ENCODE measurements at regions not wholly inside any gene's neighbourhood (a gene's known extent, or its start where the extent isn't known, plus 50 kb on each side); places are given as distances from the start of the nearest gene placed in this dataset.
"Not testable (repeated sequence)": the region's sequence is repeated elsewhere in the genome, so short reads cannot be mapped to it uniquely, and the experiment has no call there.

- TF ChIP-seq, protein P1, sequence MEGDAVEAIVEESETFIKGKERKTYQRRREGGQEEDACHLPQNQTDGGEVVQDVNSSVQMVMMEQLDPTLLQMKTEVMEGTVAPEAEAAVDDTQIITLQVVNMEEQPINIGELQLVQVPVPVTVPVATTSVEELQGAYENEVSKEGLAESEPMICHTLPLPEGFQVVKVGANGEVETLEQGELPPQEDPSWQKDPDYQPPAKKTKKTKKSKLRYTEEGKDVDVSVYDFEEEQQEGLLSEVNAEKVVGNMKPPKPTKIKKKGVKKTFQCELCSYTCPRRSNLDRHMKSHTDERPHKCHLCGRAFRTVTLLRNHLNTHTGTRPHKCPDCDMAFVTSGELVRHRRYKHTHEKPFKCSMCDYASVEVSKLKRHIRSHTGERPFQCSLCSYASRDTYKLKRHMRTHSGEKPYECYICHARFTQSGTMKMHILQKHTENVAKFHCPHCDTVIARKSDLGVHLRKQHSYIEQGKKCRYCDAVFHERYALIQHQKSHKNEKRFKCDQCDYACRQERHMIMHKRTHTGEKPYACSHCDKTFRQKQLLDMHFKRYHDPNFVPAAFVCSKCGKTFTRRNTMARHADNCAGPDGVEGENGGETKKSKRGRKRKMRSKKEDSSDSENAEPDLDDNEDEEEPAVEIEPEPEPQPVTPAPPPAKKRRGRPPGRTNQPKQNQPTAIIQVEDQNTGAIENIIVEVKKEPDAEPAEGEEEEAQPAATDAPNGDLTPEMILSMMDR (IDR thresholded peaks at IDR 0.05; ENCODE audit: insufficient read depth, missing control alignments) = no peak
- FAIRE-seq (no peak), DNase-seq (ENCODE audit: insufficient read length, low spot score) (no peak)
Measured at GRCh38 chr14:40219032-40219431, 786.8 kb upstream of the FBXO33 start.

GRCh38 chr14:40218282-40218941 is 786.2 kb upstream of the FBXO33 start:
- FAIRE-seq = no peak
- TF ChIP-seq, protein P1 (IDR thresholded peaks at IDR 0.05; ENCODE audit: insufficient read depth, missing control alignments) = no peak
- DNase-seq (ENCODE audit: insufficient read length, low spot score) = no peak

GRCh38 chr14:40216976-40217375 is 784.7 kb upstream of the FBXO33 start:
- DNase-seq (ENCODE audit: insufficient read length, low spot score) = no peak
- TF ChIP-seq, protein P1 (IDR thresholded peaks at IDR 0.05; ENCODE audit: insufficient read depth, missing control alignments) = no peak

DNA sequence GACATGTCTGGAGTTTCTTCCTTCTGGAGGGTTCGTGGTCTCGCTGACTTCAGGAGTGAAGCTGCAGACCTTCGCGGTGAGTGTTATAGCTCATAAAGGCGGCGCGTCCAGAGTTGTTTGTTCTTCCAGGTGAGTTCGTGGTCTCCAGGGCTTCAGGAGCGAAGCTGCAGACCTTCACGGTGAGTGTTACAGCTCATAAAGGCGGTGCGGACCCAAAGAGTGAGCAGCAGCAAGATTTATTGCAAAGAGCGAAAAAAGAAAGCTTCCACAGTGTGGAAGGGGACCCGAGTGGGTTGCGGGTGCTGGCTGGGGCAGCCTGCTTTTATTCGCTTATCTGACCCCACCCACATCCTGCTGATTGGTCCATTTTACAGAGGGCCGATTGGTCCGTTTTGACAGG is 784.2 kb upstream of the FBXO33 start:
- DNase-seq (ENCODE audit: insufficient read length, low spot score); FAIRE-seq: not testable (repeated sequence)

More at GRCh38 chr14:40216976-40217375, 784.7 kb upstream of the FBXO33 start:
- no peak for FAIRE-seq

DNA sequence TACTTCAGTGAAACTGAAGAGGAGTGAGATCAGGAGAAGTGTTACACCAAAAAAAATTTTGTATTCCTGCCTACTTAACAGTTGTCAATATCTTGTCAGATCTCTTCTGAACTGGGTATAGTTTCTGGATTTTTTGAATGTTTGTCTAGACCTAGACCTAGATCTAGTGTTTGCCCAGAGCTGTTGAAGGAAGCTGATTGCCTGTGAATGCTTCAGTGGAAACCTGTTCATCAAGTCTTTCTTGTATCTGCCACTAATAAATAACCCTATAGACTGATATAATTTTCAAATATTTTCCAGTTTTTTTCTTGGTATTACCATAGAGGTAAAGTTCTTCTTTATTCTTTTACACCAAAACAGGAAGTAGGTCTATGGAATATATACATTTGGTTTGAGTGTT is 781.5 kb upstream of the FBXO33 start:
- no peak for FAIRE-seq
- TF ChIP-seq, protein P1 (IDR thresholded peaks at IDR 0.05; ENCODE audit: insufficient read depth, missing control alignments) = no peak
- no peak for DNase-seq (ENCODE audit: insufficient read length, low spot score)

- DNase-seq (ENCODE audit: insufficient read length, low spot score) = no peak
- FAIRE-seq = no peak
- TF ChIP-seq, protein P1 (IDR thresholded peaks at IDR 0.05; ENCODE audit: insufficient read depth, missing control alignments) = no peak
Measured at GRCh38 chr14:40204441-40205175, 772.4 kb upstream of the FBXO33 start.

DNA sequence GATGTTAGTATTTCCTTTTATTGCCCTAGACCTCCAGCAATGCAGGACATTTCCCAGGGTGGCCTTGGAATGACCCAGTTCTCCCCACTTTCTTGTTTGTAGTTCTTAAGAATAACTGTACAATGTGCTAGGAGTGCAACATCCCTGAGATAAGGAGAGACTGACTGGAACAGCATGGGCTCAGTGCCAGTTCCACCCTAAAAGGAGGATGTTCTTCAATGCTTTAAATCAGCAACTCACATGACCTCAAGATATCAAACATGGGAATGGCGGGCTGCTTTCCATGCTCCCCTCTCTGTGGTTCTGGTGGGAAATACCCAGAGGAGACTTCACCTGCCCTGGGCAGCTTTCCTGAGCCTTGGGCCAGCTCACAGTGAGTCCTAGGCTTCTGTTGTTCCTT is 766.9 kb upstream of the FBXO33 start:
- no peak for FAIRE-seq
- TF ChIP-seq, protein P1 (IDR thresholded peaks at IDR 0.05; ENCODE audit: insufficient read depth, missing control alignments) = no peak
- DNase-seq (ENCODE audit: insufficient read length, low spot score) = no peak
